A549 (cell line): ENCODE measurements at regions not wholly inside any gene's neighbourhood (a gene's known extent, or its start where the extent isn't known, plus 50 kb on each side); places are given as distances from the start of the nearest gene placed in this dataset.

Source experiments
- ATAC-seq, 2 experiments: fragments of 200-7000 bp in 1 of 2; fragments of >200 bp in 1 of 2; cut with Nextera tagmentation in 1 of 2; cut with Tn5 transposase in 1 of 2; 3 replicates each; pipeline versions ENCODE4 v1.8.0 to v1.9.1; 2018 to 2020; ENCODE audit warnings: mild to moderate bottlenecking in 1 of 2, moderate library complexity in 1 of 2
- CTCF ChIA-PET: fragments of 300-600 bp; sonication (Branson Sonifier 250); formaldehyde crosslinking; extraction: SDS; loops from one replicate; lab custom pipeline; 2021; ENCODE audit warnings: antibody characterized with exemption, inconsistent platforms; lab: Yijun Ruan, JAX
- POLR2A ChIA-PET: fragments of 350-600 bp; formaldehyde crosslinking; extraction: SDS; loops from one replicate; lab custom pipeline; 2021; ENCODE audit warnings: antibody characterized with exemption, inconsistent platforms; lab: Yijun Ruan, JAX
- DNase-seq, 2 experiments: peaks; one replicate each; pipeline versions ENCODE4 v3.0.0 to v3.0.0-alpha.2; 2011 to 2016; ENCODE audit warnings: low read depth in 1 of 2, low spot score in 1 of 2
- FAIRE-seq: peaks from 2 replicates; lab custom pipeline; 2011; peaks lifted over from hg19 to GRCh38; lab: Jason Lieb, UNC
- H3K27ac ChIP-seq, 2 experiments: fragments of >200 bp; sonication (Bioruptor Twin); formaldehyde crosslinking; 3 replicates each; pipeline ENCODE4 v1.5.1; 2016 to 2017
- H3K4me1 ChIP-seq: fragments of >200 bp; sonication (Bioruptor Twin); formaldehyde crosslinking; 3 replicates; pipeline ENCODE4 v1.6.1; 2016
- H3K4me2 ChIP-seq: fragments of >200 bp; sonication (Bioruptor Twin); formaldehyde crosslinking; 3 replicates; pipeline ENCODE4 v1.6.1; 2016
- H3K4me3 ChIP-seq: fragments of >200 bp; sonication (Bioruptor Twin); formaldehyde crosslinking; 3 replicates; pipeline ENCODE4 v1.5.1; 2016
- H3K9me3 ChIP-seq: fragments of >200 bp; sonication (Bioruptor Twin); formaldehyde crosslinking; 3 replicates; pipeline ENCODE4 v1.6.1; 2016
- BHLHE40 ChIP-seq: IDR thresholded peaks from 2 replicates; pipeline ENCODE4 v1.6.1; 2012; ENCODE audit warnings: low read depth, low read length, inconsistent platforms
- CBX8 ChIP-seq: fragments of 200-600 bp; sonication (generic); IDR thresholded peaks from 2 replicates; pipeline ENCODE4 v1.6.1; 2016
- EHMT2 ChIP-seq: fragments of 200-600 bp; sonication (generic); IDR thresholded peaks from 2 replicates; pipeline ENCODE4 v1.6.1; 2016; ENCODE audit warnings: antibody characterized with exemption, low read depth, mild to moderate bottlenecking, moderate library complexity
- ELK1 ChIP-seq: fragments of 150-350 bp; IDR thresholded peaks from 2 replicates; pipeline ENCODE4 v1.6.1; 2014; ENCODE audit warnings: low read depth, mild to moderate bottlenecking, low read length
- FOSL2 ChIP-seq, 2 experiments: fragments of 450-650 bp in 1 of 2; fragments of >200 bp in 1 of 2; sonication (Bioruptor Twin) in 1 of 2; formaldehyde crosslinking; IDR thresholded peaks; 2 replicates each; pipeline versions ENCODE4 v1.5.0 to v1.6.1; 2016 to 2020; ENCODE audit warnings: mild to moderate bottlenecking in 1 of 2, moderate library complexity in 1 of 2
- FOXS1 ChIP-seq: fragments of 250-450 bp; sonication (Bioruptor Pico); IDR thresholded peaks from 2 replicates; pipeline ENCODE4 v1.5.0; 2020; ENCODE audit warnings: mild to moderate bottlenecking, moderate library complexity
- GATA3 ChIP-seq: IDR thresholded peaks from 2 replicates; pipeline ENCODE4 v1.6.1; 2012; ENCODE audit warnings: borderline replicate concordance
- HMGXB4 ChIP-seq: fragments of 250-450 bp; sonication (Bioruptor Pico); IDR thresholded peaks from 2 replicates; pipeline ENCODE4 v1.5.0; 2021; ENCODE audit warnings: mild to moderate bottlenecking, moderate library complexity, borderline replicate concordance
- HOXA7 ChIP-seq: fragments of 250-450 bp; sonication (Bioruptor Pico); IDR thresholded peaks from 2 replicates; pipeline ENCODE4 v1.5.0; 2020; ENCODE audit warnings: mild to moderate bottlenecking, moderate library complexity
- HOXB5 ChIP-seq: fragments of 250-450 bp; sonication (Bioruptor Pico); IDR thresholded peaks from 2 replicates; pipeline ENCODE4 v1.5.0; 2020; ENCODE audit warnings: mild to moderate bottlenecking, moderate library complexity
- KDM5A ChIP-seq: fragments of 200-600 bp; sonication (generic); IDR thresholded peaks from 2 replicates; pipeline ENCODE4 v1.6.1; 2016; ENCODE audit warnings: antibody characterized with exemption, mild to moderate bottlenecking
- MAFK ChIP-seq: fragments of 450-650 bp; IDR thresholded peaks from 2 replicates; pipeline ENCODE4 v1.6.1; 2014; ENCODE audit not compliant: partially characterized antibody
- MAZ ChIP-seq: fragments of 150-350 bp; IDR thresholded peaks from 2 replicates; pipeline ENCODE4 v1.6.1; 2014; ENCODE audit warnings: antibody characterized with exemption, low read depth, low read length, borderline replicate concordance
- NPAS2 ChIP-seq: fragments of 250-450 bp; sonication (Bioruptor Pico); IDR thresholded peaks from 2 replicates; pipeline ENCODE4 v1.8.0; 2022; ENCODE audit warnings: mild to moderate bottlenecking, moderate library complexity, borderline replicate concordance
- PBX3 ChIP-seq: IDR thresholded peaks from 2 replicates; pipeline ENCODE4 v1.6.1; 2012
- PHF8 ChIP-seq: fragments of 200-600 bp; sonication (generic); IDR thresholded peaks from 2 replicates; pipeline ENCODE4 v1.6.1; 2016; ENCODE audit warnings: low read depth, mild to moderate bottlenecking, antibody characterized with exemption, moderate library complexity, borderline replicate concordance
- POLR2A ChIP-seq: IDR thresholded peaks from 2 replicates; pipeline ENCODE4 v1.6.1; 2012; ENCODE audit warnings: mild to moderate bottlenecking, low read length
- RCOR1 ChIP-seq: fragments of 150-350 bp; IDR thresholded peaks from 2 replicates; pipeline ENCODE4 v1.6.1; 2014; ENCODE audit warnings: antibody characterized with exemption, low read length, low read depth
- ZSCAN20 ChIP-seq: fragments of 250-450 bp; sonication (Bioruptor Pico); IDR thresholded peaks from 2 replicates; pipeline ENCODE4 v1.8.0; 2022; ENCODE audit warnings: mild to moderate bottlenecking, moderate library complexity
- WGBS: methylation state at CpG from one replicate; pipeline ENCODE4 v1.1.6; 2017; ENCODE audit errors: missing lambda C conversion rate; 5-methylcytosine and 5-hydroxymethylcytosine counted together

GRCh38 chr3:66149269-66149668 lies 71.5 kb upstream of the SLC25A26 start:
- ATAC-seq (no peak), FAIRE-seq (no peak), DNase-seq (no peak)
- CTCF ChIA-PET = interaction anchor here (1.4 kb wide), 1 partner anchor 10 kb away, joined by 5 read pairs; no protein-coding TSS in a partner anchor
- H3K4me1 ChIP-seq = no peaks in the 10 kb centered on the region
- POLR2A ChIA-PET = no interaction called here
- 35% methylated on average over 1 of the region's 1 CpG for WGBS
- H3K4me2 ChIP-seq = no peak overlapping the region
- TF ChIP-seq NPAS2 (CRISPR knock-in tag) = no peak
- no peak for TF ChIP-seq FOSL2 (IDR thresholded peaks at IDR 0.05)
- no peak for TF ChIP-seq FOSL2 (CRISPR knock-in tag; IDR thresholded peaks at IDR 0.05)
- TF ChIP-seq HOXA7 (CRISPR knock-in tag) = no peak
- TF ChIP-seq MAZ = no peak
- no peak for TF ChIP-seq EHMT2
- no peak for TF ChIP-seq PBX3
- TF ChIP-seq RCOR1 = no peak
- TF ChIP-seq HMGXB4 (CRISPR knock-in tag) = no peak
- no peak for TF ChIP-seq FOXS1 (CRISPR knock-in tag)
- TF ChIP-seq BHLHE40 = no peak
- no peak for TF ChIP-seq ELK1
- no peak for TF ChIP-seq MAFK
- no peak for TF ChIP-seq KDM5A
- TF ChIP-seq GATA3 = no peak
- no peak for TF ChIP-seq ZSCAN20 (CRISPR knock-in tag)
- no peak overlapping the region for H3K27ac ChIP-seq
- no peak overlapping the region for H3K4me3 ChIP-seq
- H3K9me3 ChIP-seq = no peaks in the 10 kb centered on the region

- POLR2A ChIA-PET = no interaction called here
- FAIRE-seq (no peak), DNase-seq (no peak), ATAC-seq (no peak)
- Histone ChIP-seq H3K4me1 (no peaks in the 10 kb centered on the region), H3K9me3 (no peaks in the 10 kb centered on the region), H3K4me2 (no peak overlapping the region), H3K4me3 (no peak overlapping the region), H3K27ac (no peak overlapping the region)
- TF ChIP-seq POLR2A (no peak), MAFK (peak; percentile 59)
- CTCF ChIA-PET = no interaction called here
These were observed 75.4 kb upstream of the SLC25A26 start for GRCh38 chr3:66145408-66145733.

GRCh38 chr3:66144568-66145407 lies 76.0 kb upstream of the SLC25A26 start:
- no peak overlapping the region for H3K4me3 ChIP-seq
- H3K4me2 ChIP-seq = no peak overlapping the region
- ChIA-PET POLR2A (no interaction called here), CTCF (no interaction called here)
- FAIRE-seq = no peak
- no peaks in the 10 kb centered on the region for H3K4me1 ChIP-seq
- no peak overlapping the region for H3K27ac ChIP-seq
- no peaks in the 10 kb centered on the region for H3K9me3 ChIP-seq
- ATAC-seq = no peak
- 30% methylated on average over 7 of the region's 7 CpGs for WGBS
- no peak for DNase-seq
- no peak for TF ChIP-seq CBX8
- no peak for TF ChIP-seq PHF8
- TF ChIP-seq HOXA7 (CRISPR knock-in tag) = no peak
- no peak for TF ChIP-seq PBX3
- TF ChIP-seq HOXB5 (CRISPR knock-in tag) = no peak
- TF ChIP-seq, all 56 proteins: peak for 0
